Thymus (tissue), 11 donors: ENCODE measurements at regions not wholly inside any gene's neighbourhood (a gene's known extent, or its start where the extent isn't known, plus 50 kb on each side); places are given as distances from the start of the nearest gene placed in this dataset.
A peak's percentile ranks its signal among the peaks of the same experiment; 100 is the strongest.

Experiments used
- DNase-seq, 9 donors: peaks; one replicate each; pipeline ENCODE4 v3.0.0-alpha.2; 2013; ENCODE audit warnings: low spot score in 9 of 9, low read depth in 6 of 9, missing footprints in 1 of 9
- H3K27ac ChIP-seq, 2 donors: one replicate each; pipeline ENCODE4 v1.5.1; 2013; ENCODE audit warnings: control low read depth in 1 of 2, low read depth in 1 of 2, low read length in 1 of 2, mild to moderate bottlenecking in 1 of 2, moderate library complexity in 1 of 2
- H3K27me3 ChIP-seq, 2 donors: one replicate each; pipeline ENCODE4 v1.5.1; 2013; ENCODE audit warnings: low read length in 1 of 2; ENCODE audit not compliant: control insufficient read depth in 2 of 2, insufficient read depth in 1 of 2
- H3K36me3 ChIP-seq, 2 donors: one replicate each; pipeline ENCODE4 v1.5.1; 2013; ENCODE audit warnings: low read length in 1 of 2, mild to moderate bottlenecking in 1 of 2, moderate library complexity in 1 of 2; ENCODE audit not compliant: control insufficient read depth in 2 of 2, insufficient read depth in 2 of 2
- H3K4me1 ChIP-seq, 2 donors: one replicate each; pipeline ENCODE4 v1.5.1; 2013; ENCODE audit warnings: low read length in 2 of 2; ENCODE audit not compliant: control insufficient read depth in 2 of 2, insufficient read depth in 2 of 2
- H3K4me3 ChIP-seq, 2 donors: one replicate each; pipeline ENCODE4 v1.5.1; 2013; ENCODE audit warnings: low read length in 2 of 2, control low read depth in 1 of 2, mild to moderate bottlenecking in 1 of 2
- H3K9me3 ChIP-seq, 2 donors: one replicate each; pipeline ENCODE4 v1.5.1; 2013; ENCODE audit warnings: low read length in 1 of 2, mild to moderate bottlenecking in 1 of 2; ENCODE audit not compliant: control insufficient read depth in 2 of 2, insufficient read depth in 1 of 2
- WGBS: extraction: QIAGEN DNeasy Blood & Tissue Kit; methylation state at CpG from one replicate; pipeline ENCODE4 v1.1.7; 2013; 5-methylcytosine and 5-hydroxymethylcytosine counted together
- donor health status: healthy.

- Histone ChIP-seq H3K9me3 (no peaks in the 10 kb centered on the region), H3K27ac (no peak overlapping the region), H3K4me3 (no peak overlapping the region), H3K4me1 (peaks cover 0 to 34% of the 10 kb centered on the region in 2 donors), H3K36me3 (no peaks in the 10 kb centered on the region), H3K27me3 (no peaks in the 10 kb centered on the region)
- DNase-seq, result no peak
- 93% methylated on average over 10 of the region's 10 CpGs for WGBS
Measured at GRCh38 chr2:64837116-64837731, 152.0 kb upstream of the SLC1A4 start.

- H3K4me1 ChIP-seq, result peaks cover 0 to 34% of the 10 kb centered on the region in 2 donors
- no peaks in the 10 kb centered on the region for H3K9me3 ChIP-seq
- no peaks in the 10 kb centered on the region for H3K27me3 ChIP-seq
- DNase-seq, result no peak
- no peak overlapping the region for H3K27ac ChIP-seq
- H3K36me3 ChIP-seq, result no peaks in the 10 kb centered on the region
- WGBS, result 62% methylated on average over 8 of the region's 8 CpGs
- no peak overlapping the region for H3K4me3 ChIP-seq
Measured at GRCh38 chr2:64837925-64838641, 151.1 kb upstream of the SLC1A4 start.

GRCh38 chr2:64838817-64839216 is 150.4 kb upstream of the SLC1A4 start:
- H3K27ac ChIP-seq, result no peak overlapping the region
- no peaks in the 10 kb centered on the region for H3K9me3 ChIP-seq
- H3K4me1 ChIP-seq, result peaks cover 0 to 34% of the 10 kb centered on the region in 2 donors
- no peak for DNase-seq
- WGBS, result 87% methylated on average over 8 of the region's 8 CpGs
- H3K4me3 ChIP-seq, result no peak overlapping the region
- no peaks in the 10 kb centered on the region for H3K36me3 ChIP-seq
- no peaks in the 10 kb centered on the region for H3K27me3 ChIP-seq

GRCh38 chr2:64839844-64840243 is 149.4 kb upstream of the SLC1A4 start:
- Histone ChIP-seq H3K36me3 (no peaks in the 10 kb centered on the region), H3K4me1 (peaks cover 0 to 34% of the 10 kb centered on the region in 2 donors), H3K4me3 (no peak overlapping the region), H3K27ac (peak overlapping the region; percentile 53 to 86), H3K27me3 (no peaks in the 10 kb centered on the region), H3K9me3 (no peaks in the 10 kb centered on the region)
- DNase-seq, result peak in 4 of 9 donors; percentile 43 to 81 (median 66)
- WGBS, result 62% methylated on average over 6 of the region's 6 CpGs

- Histone ChIP-seq H3K27ac (peak overlapping the region in 1 of 2 donors; percentile 86), H3K4me1 (peaks cover 0 to 34% of the 10 kb centered on the region in 2 donors)
- 83% methylated on average over 4 of the region's 4 CpGs for WGBS
Measured at GRCh38 chr2:64840426-64840881, 148.7 kb upstream of the SLC1A4 start.

GRCh38 chr2:64841461-64841860 is 147.7 kb upstream of the SLC1A4 start:
- Histone ChIP-seq H3K27me3 (no peaks in the 10 kb centered on the region), H3K4me1 (peaks cover 0 to 34% of the 10 kb centered on the region in 2 donors), H3K27ac (peak overlapping the region in 1 of 2 donors; percentile 13), H3K36me3 (no peaks in the 10 kb centered on the region), H3K9me3 (no peaks in the 10 kb centered on the region), H3K4me3 (no peak overlapping the region)
- DNase-seq, result no peak
- 15% methylated on average over 2 of the region's 2 CpGs for WGBS

More at GRCh38 chr2:64840426-64840881, 148.7 kb upstream of the SLC1A4 start:
- no peaks in the 10 kb centered on the region for H3K9me3 ChIP-seq
- H3K4me3 ChIP-seq, result no peak overlapping the region
- no peaks in the 10 kb centered on the region for H3K36me3 ChIP-seq
- no peak for DNase-seq
- H3K27me3 ChIP-seq, result no peaks in the 10 kb centered on the region

- H3K9me3 ChIP-seq, result no peaks in the 10 kb centered on the region
- DNase-seq, result no peak
- 88% methylated on average over 5 of the region's 5 CpGs for WGBS
- H3K4me3 ChIP-seq, result no peak overlapping the region
- H3K27ac ChIP-seq, result no peak overlapping the region
- no peaks in the 10 kb centered on the region for H3K36me3 ChIP-seq
- no peaks in the 10 kb centered on the region for H3K27me3 ChIP-seq
- H3K4me1 ChIP-seq, result peaks cover 0 to 32% of the 10 kb centered on the region in 2 donors
Measured at GRCh38 chr2:64842030-64842429, 147.2 kb upstream of the SLC1A4 start.

GRCh38 chr2:64844087-64844486 is 145.1 kb upstream of the SLC1A4 start:
- H3K4me3 ChIP-seq, result no peak overlapping the region
- H3K27me3 ChIP-seq, result no peaks in the 10 kb centered on the region
- WGBS, result 97% methylated on average over 2 of the region's 2 CpGs
- no peak for DNase-seq
- H3K36me3 ChIP-seq, result no peaks in the 10 kb centered on the region
- H3K4me1 ChIP-seq, result peaks cover 0 to 24% of the 10 kb centered on the region in 2 donors
- no peaks in the 10 kb centered on the region for H3K9me3 ChIP-seq
- H3K27ac ChIP-seq, result no peak overlapping the region

- H3K9me3 ChIP-seq, result no peaks in the 10 kb centered on the region
- H3K4me1 ChIP-seq, result peaks cover 0 to 13% of the 10 kb centered on the region in 2 donors
- no peaks in the 10 kb centered on the region for H3K27me3 ChIP-seq
- H3K4me3 ChIP-seq, result no peak overlapping the region
- no peak overlapping the region for H3K27ac ChIP-seq
- WGBS, result 97% methylated on average over 2 of the region's 2 CpGs
- no peaks in the 10 kb centered on the region for H3K36me3 ChIP-seq
- DNase-seq, result no peak
Measured at GRCh38 chr2:64845273-64845905, 143.8 kb upstream of the SLC1A4 start.
